NCI-H69 (cell line): ENCODE measurements at regions not wholly inside any gene's neighbourhood (a gene's known extent, or its start where the extent isn't known, plus 50 kb on each side); places are given as distances from the start of the nearest gene placed in this dataset.

Experiments used
- DNase-seq: peaks from one replicate; lab custom pipeline; 2025; lab: John Stamatoyannopoulos, UW

GRCh38 chr5:124315741-124316415, 430.6 kb downstream of the ZNF608 start:
- no peak for DNase-seq

- DNase-seq: peak; percentile 88
Observed at GRCh38 chr5:124310453-124310852, 436.0 kb downstream of the ZNF608 start.

- DNase-seq: no peak
Observed at GRCh38 chr5:124309241-124309980, 437.0 kb downstream of the ZNF608 start.

GRCh38 chr5:124303366-124303765, 443.1 kb downstream of the ZNF608 start:
- no peak for DNase-seq

GRCh38 chr5:124302533-124302932, 443.9 kb downstream of the ZNF608 start:
- no peak for DNase-seq

- DNase-seq: no peak
Observed at GRCh38 chr5:124301850-124302249, 444.6 kb downstream of the ZNF608 start.

DNA sequence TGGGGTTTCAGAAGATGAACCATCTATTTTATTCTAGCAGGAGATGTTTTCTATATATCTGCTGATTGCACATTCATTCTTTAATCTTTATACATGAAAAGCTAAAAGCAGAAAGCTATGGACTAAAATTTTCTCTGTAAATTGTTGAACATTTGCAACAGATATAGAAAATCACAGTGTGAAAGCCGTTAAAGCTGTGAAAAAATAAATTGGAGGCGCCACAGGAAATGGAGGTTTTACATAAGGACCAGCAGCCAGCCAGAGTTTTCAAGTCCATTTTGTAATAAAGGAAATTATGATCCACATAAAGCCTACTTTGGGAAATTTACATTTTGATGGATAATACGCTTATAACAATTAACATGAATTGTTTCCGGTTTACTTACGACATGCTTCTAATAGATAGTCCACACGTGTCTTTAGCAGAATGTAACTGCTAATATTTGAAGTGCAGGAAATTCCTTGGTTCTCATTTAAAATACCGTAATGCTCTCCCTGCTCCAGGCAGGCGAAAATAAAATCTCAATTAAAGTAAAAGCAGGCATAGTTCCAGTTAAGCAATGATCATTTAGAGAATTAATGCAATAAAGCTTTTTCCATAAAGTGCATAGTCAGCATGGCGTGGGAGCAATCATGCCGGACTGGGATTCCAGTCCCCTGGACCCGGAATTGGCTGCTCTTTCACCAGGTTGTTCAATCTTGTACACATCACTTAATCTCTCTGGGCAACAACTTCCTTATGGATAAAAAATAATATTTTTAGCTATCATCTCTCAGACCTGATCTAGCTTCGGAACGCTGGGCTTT, 445.4 kb downstream of the ZNF608 start:
- no peak for DNase-seq

- no peak for DNase-seq
Observed at GRCh38 chr5:124297826-124298225, 448.6 kb downstream of the ZNF608 start.

DNA sequence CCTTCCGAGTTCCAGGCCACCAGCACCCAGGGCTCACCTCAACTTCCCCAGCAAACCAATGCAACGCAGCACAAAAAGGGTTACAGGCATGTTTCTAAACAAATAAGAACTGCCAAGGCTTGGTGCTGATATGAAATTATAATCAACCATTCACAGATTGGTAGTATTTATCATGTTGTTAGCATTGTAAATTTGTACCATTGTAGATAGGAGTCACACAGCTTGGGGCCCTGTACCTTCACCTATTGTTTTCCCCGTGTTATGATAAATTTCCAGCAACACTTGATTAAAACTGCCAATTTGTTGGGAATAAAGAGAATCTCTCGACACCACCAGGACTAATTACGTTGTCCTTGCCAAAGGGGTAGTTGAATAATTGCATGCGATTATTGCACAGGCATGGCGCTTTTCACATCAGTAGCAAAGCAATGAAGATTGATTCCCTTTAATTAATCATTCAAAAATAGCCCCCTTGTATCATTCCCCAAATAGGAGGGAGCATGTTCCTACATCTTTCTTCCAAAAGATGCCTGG, 454.1 kb downstream of the ZNF608 start:
- no peak for DNase-seq

GRCh38 chr5:124289641-124290311, 456.7 kb downstream of the ZNF608 start:
- peak; percentile 77 for DNase-seq

GRCh38 chr5:124289130-124289529, 457.3 kb downstream of the ZNF608 start:
- DNase-seq: peak; percentile 72

DNA sequence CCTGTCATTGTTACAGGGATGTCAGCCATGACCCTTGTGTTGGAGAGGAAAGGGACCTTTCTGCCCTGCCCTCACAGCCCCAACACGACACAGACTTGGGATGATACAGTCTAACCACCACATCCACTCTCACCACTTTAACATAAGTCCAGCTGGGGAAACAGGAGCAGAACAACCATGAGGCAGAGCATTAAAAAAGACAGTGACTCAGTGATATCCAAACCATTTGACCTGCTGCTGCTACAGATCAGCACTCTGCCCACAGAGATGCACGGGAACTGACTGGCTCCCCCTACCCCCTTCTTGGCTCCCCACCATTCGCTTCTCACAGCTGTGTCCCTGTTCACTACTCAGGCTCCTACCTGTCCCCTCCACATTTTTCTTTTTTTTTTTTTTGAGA, 458.6 kb downstream of the ZNF608 start:
- DNase-seq: no peak

GRCh38 chr5:124285733-124286132, 460.7 kb downstream of the ZNF608 start:
- peak; percentile 46 for DNase-seq

- peak; percentile 87 for DNase-seq
Observed at GRCh38 chr5:124285071-124285470, 461.4 kb downstream of the ZNF608 start.

- DNase-seq: peak; percentile 13
Observed at GRCh38 chr5:124283031-124283430, 463.4 kb downstream of the ZNF608 start.

DNA sequence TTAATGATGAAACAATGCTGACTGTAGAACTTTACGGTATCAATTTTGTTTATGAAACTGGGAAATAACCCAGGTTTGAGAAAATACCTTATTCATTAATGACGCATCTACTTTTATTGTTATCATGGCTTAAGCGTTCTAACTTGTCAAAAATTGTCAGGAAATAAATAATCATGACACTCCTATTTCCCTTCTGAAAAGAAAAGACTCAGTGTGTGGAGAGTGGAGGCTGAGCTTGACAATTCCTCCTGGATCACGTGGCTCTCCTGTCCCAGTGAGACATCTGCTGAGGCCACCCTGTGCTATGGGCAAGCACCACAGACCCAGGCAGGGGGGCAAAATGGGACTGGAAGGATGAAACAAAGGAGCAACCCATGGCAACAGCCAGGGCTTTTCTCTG, 466.4 kb downstream of the ZNF608 start:
- no peak for DNase-seq

DNA sequence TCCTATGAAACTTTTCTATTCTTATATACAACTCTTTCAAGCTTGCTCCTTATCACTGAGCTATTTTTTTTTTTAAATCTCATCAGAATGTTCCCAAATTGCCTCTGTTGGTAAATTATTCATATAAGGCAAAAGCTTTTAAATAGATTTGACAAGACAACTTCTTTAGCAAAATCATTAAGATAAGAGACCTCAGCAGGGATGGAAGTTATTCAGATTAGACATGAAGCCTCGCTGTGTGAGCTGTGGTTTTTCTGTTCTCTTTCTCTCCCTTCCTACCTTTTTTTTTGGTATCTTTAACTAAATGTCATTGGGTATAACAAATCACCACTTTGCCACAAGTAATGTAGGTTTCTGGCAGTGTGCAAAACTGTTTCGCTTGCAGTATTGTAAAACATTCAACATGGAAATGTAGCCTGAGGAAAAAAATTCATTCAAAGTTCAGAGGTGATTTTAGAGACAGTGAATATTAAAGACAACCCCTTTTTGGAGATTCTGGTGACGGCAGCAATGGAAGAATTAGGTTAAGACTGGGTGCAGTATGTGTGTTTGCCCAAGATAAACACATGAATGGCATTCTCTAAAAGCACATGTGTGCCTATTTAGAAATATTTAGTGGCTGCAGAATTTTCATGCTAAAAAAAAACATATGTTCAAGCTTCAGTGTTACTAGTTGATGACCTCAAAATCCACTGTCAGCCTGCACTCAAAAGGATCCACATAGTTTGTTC, 467.1 kb downstream of the ZNF608 start:
- no peak for DNase-seq

GRCh38 chr5:124278636-124279035, 467.8 kb downstream of the ZNF608 start:
- no peak for DNase-seq

- no peak for DNase-seq
Observed at GRCh38 chr5:124277767-124278545, 468.5 kb downstream of the ZNF608 start.

DNA sequence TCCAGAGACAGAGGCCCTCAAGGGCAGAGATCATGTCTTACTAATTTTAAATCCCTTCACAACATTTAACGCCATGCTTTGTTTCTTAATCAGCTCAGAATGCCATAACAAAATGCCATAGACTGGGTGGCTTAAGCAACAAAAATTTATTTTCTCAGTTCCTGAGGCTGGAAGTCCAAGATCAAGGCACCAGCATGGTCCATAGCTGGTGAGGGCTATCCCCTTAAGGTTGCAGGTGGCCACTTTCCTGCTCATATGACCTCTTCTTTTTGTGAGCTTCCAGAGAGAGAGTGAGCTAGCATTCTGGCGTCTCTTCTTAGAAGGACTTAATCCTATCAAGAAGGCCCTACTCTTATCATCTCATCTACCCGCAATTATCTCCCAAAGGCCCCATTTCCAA, 470.3 kb downstream of the ZNF608 start:
- no peak for DNase-seq
